ENCODE measurements at regions not wholly inside any gene's neighbourhood (a gene's known extent, or its start where the extent isn't known, plus 50 kb on each side); places are given as distances from the start of the nearest gene placed in this dataset.

GRCh38 chr2:45070113-45070652, 60.9 kb upstream of the SIX2 start:
- no peak for DNase-seq (ENCODE audit: low read depth in 2 of 2)

DNA sequence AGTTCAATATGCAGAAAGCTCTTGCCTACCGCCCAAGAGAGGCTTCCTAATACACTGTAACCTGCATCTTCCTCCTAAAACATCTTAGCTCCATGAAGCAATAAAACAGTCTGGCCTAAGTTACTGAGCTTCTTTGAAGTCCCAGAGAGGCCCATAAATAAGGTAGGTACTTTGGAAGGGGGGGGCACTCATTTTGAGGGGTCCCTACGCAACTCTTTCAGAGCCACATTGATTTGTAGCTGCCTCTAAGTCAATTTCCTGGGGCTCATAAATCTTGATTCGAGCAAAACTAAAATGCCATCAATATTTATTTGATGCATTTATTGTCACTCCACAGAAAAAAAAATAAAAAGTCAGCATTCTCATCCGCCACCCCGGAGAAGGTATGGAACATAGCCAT, 60.4 kb upstream of the SIX2 start:
- DNase-seq (ENCODE audit: low read depth in 2 of 2): no peak

DNA sequence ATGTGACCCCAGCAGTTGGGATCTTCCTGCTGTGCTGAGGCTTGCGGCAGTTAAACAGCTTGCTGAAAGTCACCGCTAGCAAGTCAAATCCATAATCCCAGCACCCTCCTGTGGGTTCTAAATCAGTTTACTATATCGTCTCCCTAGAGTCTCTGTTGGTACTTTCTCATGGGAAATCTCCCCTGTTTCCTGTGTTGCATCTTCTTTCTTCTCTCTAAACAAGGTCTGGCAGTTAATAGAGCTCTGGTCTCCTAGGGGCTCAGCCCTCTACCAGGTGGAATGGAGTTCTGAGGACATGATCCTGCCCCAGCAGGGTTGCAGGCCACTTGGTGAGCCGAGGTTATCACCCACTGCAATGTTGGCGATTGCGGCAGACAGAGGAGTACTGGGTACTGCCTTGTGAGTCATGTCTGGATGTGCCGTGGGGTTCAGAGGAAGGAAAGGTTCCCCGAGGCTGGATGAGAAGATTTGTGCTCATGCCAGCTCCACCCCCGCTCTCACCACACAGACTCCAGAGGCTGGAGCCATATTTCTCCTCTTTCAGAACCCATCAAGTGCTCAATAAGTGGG, 59.4 kb upstream of the SIX2 start:
- no peak for DNase-seq (ENCODE audit: low read depth in 2 of 2)

- DNase-seq (ENCODE audit: low read depth in 2 of 2): no peak
These were observed 58.8 kb upstream of the SIX2 start for GRCh38 chr2:45067859-45068570.
